Uterus (tissue), 3 donors: ENCODE measurements at regions not wholly inside any gene's neighbourhood (a gene's known extent, or its start where the extent isn't known, plus 50 kb on each side); places are given as distances from the start of the nearest gene placed in this dataset.

Source experiments
- DNase-seq, 2 donors: peaks; one replicate each; pipeline ENCODE4 v3.0.0-alpha.2; 2019 to 2020
- H3K27ac ChIP-seq, 2 donors: fragments of 200-600 bp; sonication (generic); 1 replicate in 1 of 2; 2 replicates in 1 of 2; pipeline ENCODE4 v1.5.1; 2016 to 2018
- H3K27me3 ChIP-seq, 2 donors: fragments of 200-600 bp; sonication (generic); one replicate each; pipeline ENCODE4 v1.5.1; 2018 to 2019; ENCODE audit warnings: control low read depth in 1 of 2
- H3K36me3 ChIP-seq, 2 donors: fragments of 200-600 bp; sonication (generic); one replicate each; pipeline ENCODE4 v1.5.1; 2019; ENCODE audit warnings: control low read depth in 1 of 2
- H3K4me1 ChIP-seq, 2 donors: fragments of 200-600 bp; sonication (generic); one replicate each; pipeline ENCODE4 v1.5.1; 2018 to 2019; ENCODE audit warnings: control low read depth in 1 of 2
- H3K4me3 ChIP-seq, 2 donors: fragments of 200-600 bp; sonication (generic); 1 replicate in 1 of 2; 2 replicates in 1 of 2; pipeline ENCODE4 v1.5.1; 2018 to 2019; ENCODE audit warnings: mild to moderate bottlenecking in 1 of 2
- H3K9me3 ChIP-seq, 2 donors: fragments of 200-600 bp; sonication (generic); one replicate each; pipeline ENCODE4 v1.5.1; 2019; ENCODE audit warnings: control low read depth in 1 of 2
- POLR2A ChIP-seq, 2 donors: fragments of 450-650 bp; IDR thresholded peaks; one replicate each; pipeline ENCODE4 v1.6.1; 2016; ENCODE audit warnings: antibody characterized with exemption in 2 of 2, mild to moderate bottlenecking in 1 of 2, moderate library complexity in 1 of 2
- intact Hi-C: fragments of 100-400 bp; cut with DNase I; formaldehyde crosslinking; loops from one replicate; pipeline ENCODE4 v1.15.1; 2023; ENCODE audit warnings: low total_unique reads
- TF ChIP-seq, protein P1 (sequence below), 4 experiments: fragments of 200-600 bp in 2 of 4; fragments of 450-650 bp in 2 of 4; sonication (generic) in 2 of 4; IDR thresholded peaks; one replicate each; pipeline ENCODE4 v1.5.1; 2016 to 2019; ENCODE audit warnings: antibody characterized with exemption in 4 of 4, mild to moderate bottlenecking in 2 of 4, moderate library complexity in 1 of 4
- donor health status: DM: yes; HTN: yes; CAD: no.

DNA sequence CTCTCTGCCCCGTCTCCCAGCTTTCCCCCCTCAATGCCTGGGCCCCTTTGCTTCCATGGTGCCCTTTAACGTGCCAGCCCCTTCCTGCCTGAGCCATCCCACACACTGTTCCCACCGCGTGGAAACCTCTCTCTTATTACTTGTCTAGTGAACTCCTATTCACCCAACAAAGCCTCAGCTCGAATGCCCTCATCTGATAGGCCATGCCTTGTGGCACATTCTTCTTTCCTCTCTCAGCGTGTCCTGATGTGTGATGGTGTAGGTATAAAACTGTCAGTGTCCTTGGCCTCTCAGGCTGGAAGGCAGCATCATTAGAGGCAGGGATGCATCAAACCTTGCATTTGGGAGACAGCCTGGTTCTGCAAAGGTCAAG, 152.3 kb downstream of the OLFM1 start:
- Histone ChIP-seq H3K27ac (no peak overlapping the region), H3K4me3 (no peak overlapping the region), H3K9me3 (no peaks in the 10 kb centered on the region), H3K36me3 (no peaks in the 10 kb centered on the region), H3K27me3 (no peaks in the 10 kb centered on the region), H3K4me1 (no peaks in the 10 kb centered on the region)
- TF ChIP-seq, protein P1, sequence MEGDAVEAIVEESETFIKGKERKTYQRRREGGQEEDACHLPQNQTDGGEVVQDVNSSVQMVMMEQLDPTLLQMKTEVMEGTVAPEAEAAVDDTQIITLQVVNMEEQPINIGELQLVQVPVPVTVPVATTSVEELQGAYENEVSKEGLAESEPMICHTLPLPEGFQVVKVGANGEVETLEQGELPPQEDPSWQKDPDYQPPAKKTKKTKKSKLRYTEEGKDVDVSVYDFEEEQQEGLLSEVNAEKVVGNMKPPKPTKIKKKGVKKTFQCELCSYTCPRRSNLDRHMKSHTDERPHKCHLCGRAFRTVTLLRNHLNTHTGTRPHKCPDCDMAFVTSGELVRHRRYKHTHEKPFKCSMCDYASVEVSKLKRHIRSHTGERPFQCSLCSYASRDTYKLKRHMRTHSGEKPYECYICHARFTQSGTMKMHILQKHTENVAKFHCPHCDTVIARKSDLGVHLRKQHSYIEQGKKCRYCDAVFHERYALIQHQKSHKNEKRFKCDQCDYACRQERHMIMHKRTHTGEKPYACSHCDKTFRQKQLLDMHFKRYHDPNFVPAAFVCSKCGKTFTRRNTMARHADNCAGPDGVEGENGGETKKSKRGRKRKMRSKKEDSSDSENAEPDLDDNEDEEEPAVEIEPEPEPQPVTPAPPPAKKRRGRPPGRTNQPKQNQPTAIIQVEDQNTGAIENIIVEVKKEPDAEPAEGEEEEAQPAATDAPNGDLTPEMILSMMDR (IDR thresholded peaks at IDR 0.05) = no peak
- TF ChIP-seq POLR2A (IDR thresholded peaks at IDR 0.05) = no peak
- DNase-seq = no peak
- intact Hi-C loops = no loop called here

DNA sequence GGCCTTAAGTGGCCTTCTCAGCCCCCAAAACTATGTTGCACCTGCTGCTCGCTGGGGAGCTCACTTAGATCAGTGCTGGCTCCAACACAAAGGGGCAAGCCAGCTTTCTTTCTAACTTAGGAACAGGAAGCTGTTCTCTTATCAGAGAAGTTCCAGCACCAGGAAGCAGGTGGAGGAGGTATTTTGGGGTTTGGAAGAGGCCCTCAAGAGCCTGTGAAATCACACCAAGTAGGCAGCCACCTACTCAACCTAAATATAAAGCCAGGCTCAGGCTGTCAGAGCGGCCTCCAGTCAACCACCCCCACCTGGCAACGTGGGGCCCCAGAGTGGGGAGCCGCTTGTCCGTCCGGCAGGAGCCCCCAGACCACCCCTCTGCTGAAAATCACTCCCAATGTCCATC, 152.8 kb downstream of the OLFM1 start:
- H3K4me1 ChIP-seq = no peaks in the 10 kb centered on the region
- no peak for DNase-seq
- H3K9me3 ChIP-seq = no peaks in the 10 kb centered on the region
- TF ChIP-seq, protein P1 (IDR thresholded peaks at IDR 0.05) = no peak
- TF ChIP-seq POLR2A (IDR thresholded peaks at IDR 0.05) = no peak
- no peak overlapping the region for H3K27ac ChIP-seq
- no peaks in the 10 kb centered on the region for H3K36me3 ChIP-seq
- H3K27me3 ChIP-seq = no peaks in the 10 kb centered on the region
- no peak overlapping the region for H3K4me3 ChIP-seq
- intact Hi-C loops = no loop called here

DNA sequence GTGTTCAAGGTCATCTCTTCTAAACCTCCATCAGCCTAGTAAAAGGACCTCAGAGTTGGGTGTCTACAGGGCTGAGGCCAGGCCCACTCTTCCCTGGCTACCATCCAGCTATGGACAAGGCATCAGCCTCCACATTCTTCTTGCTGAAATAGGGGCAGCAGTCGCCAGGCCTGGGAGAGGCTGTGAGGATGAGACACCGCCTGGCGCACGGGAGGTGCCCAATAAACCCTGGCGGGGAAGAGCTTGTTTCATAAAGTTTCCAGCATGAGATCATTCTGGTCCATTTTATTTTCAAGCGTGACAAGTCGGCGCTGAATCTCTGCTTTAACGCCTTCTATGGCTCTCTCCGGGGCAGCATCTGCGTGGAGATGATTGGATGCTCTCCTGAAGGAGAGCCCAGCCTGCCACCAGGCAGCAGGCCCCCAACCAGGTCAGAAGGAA, 153.4 kb downstream of the OLFM1 start:
- peak in 1 of 2 donors; percentile 39 for DNase-seq
- no peak overlapping the region for H3K27ac ChIP-seq

DNA sequence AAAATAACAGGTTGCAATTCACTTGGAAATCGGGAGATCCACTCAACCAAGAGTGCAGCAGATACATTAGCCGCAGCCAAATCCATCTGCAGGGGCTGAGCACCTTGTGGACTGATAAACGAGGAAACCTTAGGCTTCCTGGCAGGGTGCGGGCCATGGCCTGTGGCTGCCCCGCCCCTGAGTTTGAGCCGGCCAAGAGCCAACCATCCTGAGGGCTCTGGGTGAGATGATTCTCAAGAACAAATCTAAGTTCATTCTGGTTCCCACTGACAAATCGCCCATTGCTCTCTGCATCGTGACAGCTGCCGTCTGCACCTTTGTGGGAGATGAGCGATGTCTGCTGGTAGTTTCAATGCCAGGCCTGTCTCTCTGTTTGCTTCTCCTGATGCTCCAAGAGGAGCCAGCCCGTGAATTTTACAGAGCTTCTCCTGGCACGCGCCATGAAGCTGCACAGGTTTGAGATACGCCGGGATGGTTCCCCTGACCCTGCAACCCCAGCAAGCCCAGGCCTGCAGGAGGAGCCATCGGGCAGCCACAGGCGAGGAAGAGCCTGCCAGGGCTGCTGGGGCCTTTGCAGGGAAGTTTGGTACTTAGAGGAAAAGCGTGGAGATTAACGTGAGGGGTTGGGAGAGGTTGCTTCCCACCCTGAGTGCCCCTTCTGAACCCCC, 154.0 kb downstream of the OLFM1 start:
- no peak for DNase-seq
- H3K27me3 ChIP-seq = no peaks in the 10 kb centered on the region
- no peak overlapping the region for H3K27ac ChIP-seq
- H3K4me1 ChIP-seq = no peaks in the 10 kb centered on the region
- TF ChIP-seq, protein P1 (IDR thresholded peaks at IDR 0.05) = no peak
- no peak for TF ChIP-seq POLR2A (IDR thresholded peaks at IDR 0.05)
- no peak overlapping the region for H3K4me3 ChIP-seq
- intact Hi-C loops = no loop called here
- H3K36me3 ChIP-seq = no peaks in the 10 kb centered on the region
- no peaks in the 10 kb centered on the region for H3K9me3 ChIP-seq

More for the DNA sequence above, 153.4 kb downstream of the OLFM1 start:
- Histone ChIP-seq H3K4me3 (no peak overlapping the region), H3K27me3 (no peaks in the 10 kb centered on the region), H3K9me3 (no peaks in the 10 kb centered on the region), H3K4me1 (no peaks in the 10 kb centered on the region), H3K36me3 (no peaks in the 10 kb centered on the region)
- intact Hi-C loops = no loop called here
- no peak for TF ChIP-seq POLR2A (IDR thresholded peaks at IDR 0.05)
- TF ChIP-seq, protein P1 (IDR thresholded peaks at IDR 0.05) = no peak

DNA sequence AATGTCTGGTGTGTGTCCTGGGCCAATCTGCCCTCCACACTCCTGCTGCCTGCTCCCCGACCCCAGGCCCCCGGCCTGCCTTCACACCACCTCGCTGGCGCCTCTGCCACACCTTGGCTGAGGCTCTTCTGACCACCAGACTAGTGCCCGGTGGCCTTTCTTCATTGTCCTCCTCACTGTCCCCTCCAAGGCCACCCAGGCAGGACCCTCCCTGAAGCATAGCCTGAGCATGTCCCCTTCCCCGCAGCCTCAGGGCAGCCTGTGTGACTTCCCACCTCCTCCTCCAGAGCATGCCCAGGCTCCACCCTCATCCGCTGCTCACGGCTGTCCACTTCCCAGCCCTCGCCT, 154.6 kb downstream of the OLFM1 start:
- Histone ChIP-seq H3K27ac (no peak overlapping the region), H3K9me3 (no peaks in the 10 kb centered on the region), H3K4me1 (no peaks in the 10 kb centered on the region), H3K36me3 (no peaks in the 10 kb centered on the region), H3K4me3 (no peak overlapping the region), H3K27me3 (no peaks in the 10 kb centered on the region)
- TF ChIP-seq POLR2A (IDR thresholded peaks at IDR 0.05) = no peak
- TF ChIP-seq, protein P1 (IDR thresholded peaks at IDR 0.05) = no peak
- no peak for DNase-seq
- intact Hi-C loops = no loop called here
